ENCODE measurements at regions not wholly inside any gene's neighbourhood (a gene's known extent, or its start where the extent isn't known, plus 50 kb on each side); places are given as distances from the start of the nearest gene placed in this dataset.

GRCh38 chr11:127199306-127199801, 198.8 kb upstream of the KIRREL3 start:
- DNase-seq: no peak
- no peak for TF ChIP-seq POLR2A (IDR thresholded peaks at IDR 0.05)
- TF ChIP-seq, protein P1, sequence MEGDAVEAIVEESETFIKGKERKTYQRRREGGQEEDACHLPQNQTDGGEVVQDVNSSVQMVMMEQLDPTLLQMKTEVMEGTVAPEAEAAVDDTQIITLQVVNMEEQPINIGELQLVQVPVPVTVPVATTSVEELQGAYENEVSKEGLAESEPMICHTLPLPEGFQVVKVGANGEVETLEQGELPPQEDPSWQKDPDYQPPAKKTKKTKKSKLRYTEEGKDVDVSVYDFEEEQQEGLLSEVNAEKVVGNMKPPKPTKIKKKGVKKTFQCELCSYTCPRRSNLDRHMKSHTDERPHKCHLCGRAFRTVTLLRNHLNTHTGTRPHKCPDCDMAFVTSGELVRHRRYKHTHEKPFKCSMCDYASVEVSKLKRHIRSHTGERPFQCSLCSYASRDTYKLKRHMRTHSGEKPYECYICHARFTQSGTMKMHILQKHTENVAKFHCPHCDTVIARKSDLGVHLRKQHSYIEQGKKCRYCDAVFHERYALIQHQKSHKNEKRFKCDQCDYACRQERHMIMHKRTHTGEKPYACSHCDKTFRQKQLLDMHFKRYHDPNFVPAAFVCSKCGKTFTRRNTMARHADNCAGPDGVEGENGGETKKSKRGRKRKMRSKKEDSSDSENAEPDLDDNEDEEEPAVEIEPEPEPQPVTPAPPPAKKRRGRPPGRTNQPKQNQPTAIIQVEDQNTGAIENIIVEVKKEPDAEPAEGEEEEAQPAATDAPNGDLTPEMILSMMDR (IDR thresholded peaks at IDR 0.05): no peak
- Histone ChIP-seq H3K27me3 (no peaks in the 10 kb centered on the region), H3K9me3 (no peaks in the 10 kb centered on the region), H3K27ac (no peak overlapping the region), H3K4me3 (no peak overlapping the region), H3K36me3 (no peaks in the 10 kb centered on the region), H3K4me1 (no peaks in the 10 kb centered on the region)
- intact Hi-C loops (cut with DNase I; ENCODE audit: low total_unique reads): no loop called here

DNA sequence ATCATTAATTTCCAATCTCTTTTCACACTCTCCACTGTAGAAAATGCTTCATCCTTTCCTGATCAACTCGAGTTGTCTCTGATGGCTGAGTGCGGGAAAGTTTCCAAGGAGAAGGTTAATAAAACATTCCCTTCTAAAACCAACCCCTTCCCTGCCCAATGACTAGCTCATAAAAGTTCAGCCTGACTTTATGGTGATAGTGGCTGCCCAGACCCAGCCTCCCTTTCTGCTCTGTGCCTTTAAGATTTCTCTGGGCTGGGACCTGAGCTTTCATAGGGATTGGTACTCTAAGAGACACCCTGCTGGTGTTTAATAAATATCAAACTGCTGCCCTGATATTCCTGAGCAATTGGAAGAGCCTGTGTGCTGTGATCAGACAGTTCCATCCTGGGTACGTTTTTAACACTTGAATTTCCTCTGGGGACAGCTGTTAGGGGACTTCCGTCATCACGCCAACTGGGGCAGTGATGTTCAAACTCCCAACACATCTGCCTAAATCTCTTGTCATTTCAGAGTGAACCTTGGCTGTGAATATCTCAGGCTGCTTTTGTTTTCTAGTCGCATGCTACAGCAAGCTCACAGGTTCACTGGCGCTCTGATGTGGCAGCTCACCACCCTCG, 195.0 kb upstream of the KIRREL3 start:
- no peaks in the 10 kb centered on the region for H3K9me3 ChIP-seq
- DNase-seq: no peak
- intact Hi-C loops (cut with DNase I; ENCODE audit: low total_unique reads): no loop called here
- H3K27ac ChIP-seq: no peak overlapping the region
- no peaks in the 10 kb centered on the region for H3K36me3 ChIP-seq
- H3K27me3 ChIP-seq: no peaks in the 10 kb centered on the region
- TF ChIP-seq, protein P1 (IDR thresholded peaks at IDR 0.05): no peak
- no peak for TF ChIP-seq POLR2A (IDR thresholded peaks at IDR 0.05)
- no peaks in the 10 kb centered on the region for H3K4me1 ChIP-seq
- H3K4me3 ChIP-seq: no peak overlapping the region

- Histone ChIP-seq H3K9me3 (no peaks in the 10 kb centered on the region), H3K4me3 (no peak overlapping the region), H3K4me1 (no peaks in the 10 kb centered on the region), H3K27ac (no peak overlapping the region), H3K36me3 (no peaks in the 10 kb centered on the region), H3K27me3 (no peaks in the 10 kb centered on the region)
- intact Hi-C loops (cut with DNase I; ENCODE audit: low total_unique reads): no loop called here
- no peak for DNase-seq
- no peak for TF ChIP-seq POLR2A (IDR thresholded peaks at IDR 0.05)
- TF ChIP-seq, protein P1 (IDR thresholded peaks at IDR 0.05): no peak
Measured at GRCh38 chr11:127194521-127194920, 194.0 kb upstream of the KIRREL3 start.

DNA sequence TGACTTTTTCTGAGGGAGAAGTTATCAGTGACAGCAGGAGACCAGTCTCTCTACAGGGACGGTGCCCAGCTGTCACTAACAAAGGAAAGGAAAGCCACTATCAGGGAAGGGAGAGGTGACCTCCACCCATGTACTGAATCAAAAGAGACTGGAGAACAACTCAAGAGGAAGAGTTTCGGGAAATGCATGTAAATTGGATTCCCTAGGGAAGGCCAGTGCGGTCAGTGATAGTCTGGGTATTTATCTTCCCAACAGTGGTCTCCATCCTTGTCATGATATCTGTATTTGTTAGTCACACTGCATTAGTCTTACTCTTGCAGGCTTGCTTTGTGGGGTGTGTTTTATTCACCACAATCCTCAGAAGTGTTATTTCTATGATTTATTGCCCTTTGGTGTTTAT, 193.4 kb upstream of the KIRREL3 start:
- no peak for DNase-seq
- intact Hi-C loops (cut with DNase I; ENCODE audit: low total_unique reads): no loop called here
- no peaks in the 10 kb centered on the region for H3K9me3 ChIP-seq
- H3K27me3 ChIP-seq: no peaks in the 10 kb centered on the region
- no peak overlapping the region for H3K4me3 ChIP-seq
- H3K36me3 ChIP-seq: no peaks in the 10 kb centered on the region
- TF ChIP-seq, protein P1 (IDR thresholded peaks at IDR 0.05): no peak
- no peak for TF ChIP-seq POLR2A (IDR thresholded peaks at IDR 0.05)
- H3K4me1 ChIP-seq: no peaks in the 10 kb centered on the region
- H3K27ac ChIP-seq: no peak overlapping the region

DNA sequence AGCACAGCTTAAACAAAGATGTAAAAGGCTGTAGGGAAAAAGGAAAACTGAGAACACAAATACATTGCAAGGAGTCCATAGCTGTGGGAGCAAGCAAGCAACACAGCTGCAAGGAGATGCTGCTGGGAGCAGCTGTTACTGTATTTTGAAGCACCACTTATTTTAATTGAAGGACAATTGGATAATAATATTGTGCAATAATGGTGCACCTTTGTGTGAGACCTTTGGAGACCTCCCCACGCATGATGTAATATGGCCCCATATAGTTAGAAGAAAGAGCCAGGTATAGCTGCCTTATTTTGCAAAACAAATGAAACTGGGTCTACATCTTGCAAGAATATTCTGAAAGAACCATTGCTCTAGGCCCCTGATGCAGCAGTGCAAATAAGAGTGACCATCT, 191.1 kb upstream of the KIRREL3 start:
- intact Hi-C loops (cut with DNase I; ENCODE audit: low total_unique reads): no loop called here
- no peaks in the 10 kb centered on the region for H3K36me3 ChIP-seq
- no peak for DNase-seq
- no peaks in the 10 kb centered on the region for H3K4me1 ChIP-seq
- H3K9me3 ChIP-seq: no peaks in the 10 kb centered on the region
- TF ChIP-seq, protein P1 (IDR thresholded peaks at IDR 0.05): no peak
- no peak for TF ChIP-seq POLR2A (IDR thresholded peaks at IDR 0.05)
- no peaks in the 10 kb centered on the region for H3K27me3 ChIP-seq
- H3K4me3 ChIP-seq: no peak overlapping the region
- H3K27ac ChIP-seq: no peak overlapping the region

All from uterus (tissue), 3 donors.